ENCODE measurements at regions not wholly inside any gene's neighbourhood (a gene's known extent, or its start where the extent isn't known, plus 50 kb on each side); places are given as distances from the start of the nearest gene placed in this dataset.

- H3K4me1 ChIP-seq (ENCODE audit: insufficient read depth): 0 out of 2 replicates have a peak, but pooled peaks cover 4% of the 10 kb centered on the region
- WGBS, 2 experiments (ENCODE audit: low coverage in 1 of 2, low lambda C conversion rate in 2 of 2, missing lambda C conversion rate in 2 of 2): 82 to 84% methylated on average over 6 of the region's 6 CpGs
- in situ Hi-C loops (cut with MboI): no loop called here
- no peak overlapping the region for H3K9ac ChIP-seq
- no peak overlapping the region for H3K4me2 ChIP-seq (ENCODE audit: unreplicated experiment)
- no peaks in the 10 kb centered on the region for H3K79me2 ChIP-seq (ENCODE audit: insufficient read depth)
- DNase-seq: no peak
- no peak overlapping the region for H3K4me3 ChIP-seq
- no peak for TF ChIP-seq EZH2 (IDR thresholded peaks at IDR 0.05; ENCODE audit: insufficient read depth, poor library complexity, severe bottlenecking)
- TF ChIP-seq EZH2phosphoT487 (IDR thresholded peaks at IDR 0.05; ENCODE audit: insufficient read depth, low read depth): no peak
- H3K36me3 ChIP-seq (ENCODE audit: low read depth): no peaks in the 10 kb centered on the region
- no peak overlapping the region for H2AFZ ChIP-seq
- no peak overlapping the region for H3K27ac ChIP-seq
- no peaks in the 10 kb centered on the region for H3K27me3 ChIP-seq (replicated peaks; ENCODE audit: insufficient read depth)
- H4K20me1 ChIP-seq (ENCODE audit: insufficient read depth): no peaks in the 10 kb centered on the region
- no peaks in the 10 kb centered on the region for H3F3A ChIP-seq (ENCODE audit: insufficient read depth)
- no peaks in the 10 kb centered on the region for H3K9me2 ChIP-seq (ENCODE audit: insufficient read depth)
- no peaks in the 10 kb centered on the region for H3K9me3 ChIP-seq (ENCODE audit: low read depth)
Observed at GRCh38 chr6:134739299-134740026, 210.4 kb downstream of the ALDH8A1 start.

- Histone ChIP-seq H4K20me1 (ENCODE audit: insufficient read depth) (no peaks in the 10 kb centered on the region), H3K4me2 (ENCODE audit: unreplicated experiment) (no peak overlapping the region), H3K36me3 (ENCODE audit: low read depth) (no peaks in the 10 kb centered on the region), H3K79me2 (ENCODE audit: insufficient read depth) (no peaks in the 10 kb centered on the region), H3K27me3 (replicated peaks; ENCODE audit: insufficient read depth) (no peaks in the 10 kb centered on the region), H3K9ac (no peak overlapping the region), H3K9me2 (ENCODE audit: insufficient read depth) (no peaks in the 10 kb centered on the region), H3K27ac (no peak overlapping the region), H2AFZ (no peak overlapping the region), H3K4me1 (ENCODE audit: insufficient read depth) (no peaks in the 10 kb centered on the region), H3K4me3 (no peak overlapping the region), H3K9me3 (ENCODE audit: low read depth) (no peaks in the 10 kb centered on the region), H3F3A (ENCODE audit: insufficient read depth) (no peaks in the 10 kb centered on the region)
- in situ Hi-C loops (cut with MboI): no loop called here
- DNase-seq: no peak
- no peak for TF ChIP-seq EZH2phosphoT487 (IDR thresholded peaks at IDR 0.05; ENCODE audit: insufficient read depth, low read depth)
- TF ChIP-seq EZH2 (IDR thresholded peaks at IDR 0.05; ENCODE audit: insufficient read depth, poor library complexity, severe bottlenecking): no peak
- 50 to 58% methylated on average over 1 of the region's 1 CpG for WGBS, 2 experiments (ENCODE audit: low coverage in 1 of 2, low lambda C conversion rate in 2 of 2, missing lambda C conversion rate in 2 of 2)
Observed at GRCh38 chr6:134738211-134738885, 211.6 kb downstream of the ALDH8A1 start.

GRCh38 chr6:134735461-134735860 lies 214.4 kb downstream of the ALDH8A1 start:
- Histone ChIP-seq H3K4me2 (ENCODE audit: unreplicated experiment) (no peak overlapping the region), H3F3A (ENCODE audit: insufficient read depth) (no peaks in the 10 kb centered on the region), H2AFZ (no peak overlapping the region), H4K20me1 (ENCODE audit: insufficient read depth) (no peaks in the 10 kb centered on the region), H3K36me3 (ENCODE audit: low read depth) (no peaks in the 10 kb centered on the region), H3K4me3 (no peak overlapping the region), H3K9me3 (ENCODE audit: low read depth) (no peaks in the 10 kb centered on the region), H3K79me2 (ENCODE audit: insufficient read depth) (no peaks in the 10 kb centered on the region), H3K4me1 (ENCODE audit: insufficient read depth) (peaks cover 9% of the 10 kb centered on the region; the same call in 1 of the 2 replicates), H3K27ac (no peak overlapping the region), H3K9me2 (ENCODE audit: insufficient read depth) (no peaks in the 10 kb centered on the region), H3K9ac (no peak overlapping the region), H3K27me3 (replicated peaks; ENCODE audit: insufficient read depth) (no peaks in the 10 kb centered on the region)
- DNase-seq: no peak
- TF ChIP-seq EZH2 (IDR thresholded peaks at IDR 0.05; ENCODE audit: insufficient read depth, poor library complexity, severe bottlenecking) (no peak), EZH2phosphoT487 (IDR thresholded peaks at IDR 0.05; ENCODE audit: insufficient read depth, low read depth) (no peak)
- in situ Hi-C loops (cut with MboI): no loop called here

GRCh38 chr6:134734312-134734869 lies 215.5 kb downstream of the ALDH8A1 start:
- no peak overlapping the region for H3K4me3 ChIP-seq
- H3K9ac ChIP-seq: no peak overlapping the region
- no peaks in the 10 kb centered on the region for H3K79me2 ChIP-seq (ENCODE audit: insufficient read depth)
- H3K9me3 ChIP-seq (ENCODE audit: low read depth): no peaks in the 10 kb centered on the region
- no peak overlapping the region for H3K27ac ChIP-seq
- no peaks in the 10 kb centered on the region for H4K20me1 ChIP-seq (ENCODE audit: insufficient read depth)
- no peak overlapping the region for H2AFZ ChIP-seq
- H3K27me3 ChIP-seq (replicated peaks; ENCODE audit: insufficient read depth): no peaks in the 10 kb centered on the region
- H3K4me1 ChIP-seq (ENCODE audit: insufficient read depth): peaks cover 9% of the 10 kb centered on the region; the same call in 1 of the 2 replicates
- no peaks in the 10 kb centered on the region for H3K9me2 ChIP-seq (ENCODE audit: insufficient read depth)
- no peaks in the 10 kb centered on the region for H3K36me3 ChIP-seq (ENCODE audit: low read depth)
- H3K4me2 ChIP-seq (ENCODE audit: unreplicated experiment): no peak overlapping the region
- DNase-seq: no peak
- TF ChIP-seq EZH2 (IDR thresholded peaks at IDR 0.05; ENCODE audit: insufficient read depth, poor library complexity, severe bottlenecking): no peak
- no peak for TF ChIP-seq EZH2phosphoT487 (IDR thresholded peaks at IDR 0.05; ENCODE audit: insufficient read depth, low read depth)
- in situ Hi-C loops (cut with MboI): no loop called here
- 75 to 79% methylated on average over 6 of the region's 6 CpGs for WGBS, 2 experiments (ENCODE audit: low coverage in 1 of 2, low lambda C conversion rate in 2 of 2, missing lambda C conversion rate in 2 of 2)
- H3F3A ChIP-seq (ENCODE audit: insufficient read depth): no peaks in the 10 kb centered on the region
